Esophagus muscularis mucosa (tissue), 4 donors: ENCODE measurements at regions not wholly inside any gene's neighbourhood (a gene's known extent, or its start where the extent isn't known, plus 50 kb on each side); places are given as distances from the start of the nearest gene placed in this dataset.

ENCODE experiments used
- EP300 ChIP-seq: sonication (generic); formaldehyde crosslinking; IDR thresholded peaks from one replicate; pipeline ENCODE4 v1.6.1; 2017; ENCODE audit warnings: antibody characterized with exemption
- POLR2A ChIP-seq: fragments of 450-650 bp; IDR thresholded peaks from one replicate; pipeline ENCODE4 v1.6.1; 2017; ENCODE audit warnings: antibody characterized with exemption, moderate library complexity, mild to moderate bottlenecking, low read depth
- POLR2AphosphoS5 ChIP-seq, 2 donors: sonication (generic); formaldehyde crosslinking; IDR thresholded peaks; one replicate each; pipeline ENCODE4 v1.6.1; 2017; ENCODE audit warnings: antibody characterized with exemption in 2 of 2
- TF ChIP-seq, protein P1 (sequence below), 3 experiments: fragments of 200-600 bp in 2 of 3; fragments of 450-650 bp in 1 of 3; sonication (generic) in 2 of 3; IDR thresholded peaks; one replicate each; pipeline ENCODE4 v1.5.1; 2017 to 2019; ENCODE audit warnings: antibody characterized with exemption in 3 of 3, mild to moderate bottlenecking in 2 of 3, moderate library complexity in 1 of 3

DNA sequence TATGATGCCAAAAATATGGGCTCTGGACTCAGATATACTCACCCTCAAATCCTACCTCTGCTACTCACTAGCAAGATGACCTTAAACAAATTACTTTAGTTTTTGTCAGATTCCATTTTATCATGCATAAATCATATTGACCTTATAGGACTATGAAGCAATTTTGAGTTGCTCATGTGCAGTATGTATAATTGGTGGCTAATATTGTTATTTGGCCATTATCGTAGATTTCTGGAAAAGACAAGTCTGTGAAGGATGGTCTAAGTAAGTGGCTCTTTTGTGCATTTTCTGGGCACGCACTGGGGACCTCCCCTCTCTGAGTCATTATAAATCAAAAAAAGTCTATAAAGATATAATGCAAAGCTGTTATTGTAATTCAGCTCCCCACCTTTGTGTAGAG, 393.0 kb downstream of the FGF10 start:
- TF ChIP-seq, protein P1, sequence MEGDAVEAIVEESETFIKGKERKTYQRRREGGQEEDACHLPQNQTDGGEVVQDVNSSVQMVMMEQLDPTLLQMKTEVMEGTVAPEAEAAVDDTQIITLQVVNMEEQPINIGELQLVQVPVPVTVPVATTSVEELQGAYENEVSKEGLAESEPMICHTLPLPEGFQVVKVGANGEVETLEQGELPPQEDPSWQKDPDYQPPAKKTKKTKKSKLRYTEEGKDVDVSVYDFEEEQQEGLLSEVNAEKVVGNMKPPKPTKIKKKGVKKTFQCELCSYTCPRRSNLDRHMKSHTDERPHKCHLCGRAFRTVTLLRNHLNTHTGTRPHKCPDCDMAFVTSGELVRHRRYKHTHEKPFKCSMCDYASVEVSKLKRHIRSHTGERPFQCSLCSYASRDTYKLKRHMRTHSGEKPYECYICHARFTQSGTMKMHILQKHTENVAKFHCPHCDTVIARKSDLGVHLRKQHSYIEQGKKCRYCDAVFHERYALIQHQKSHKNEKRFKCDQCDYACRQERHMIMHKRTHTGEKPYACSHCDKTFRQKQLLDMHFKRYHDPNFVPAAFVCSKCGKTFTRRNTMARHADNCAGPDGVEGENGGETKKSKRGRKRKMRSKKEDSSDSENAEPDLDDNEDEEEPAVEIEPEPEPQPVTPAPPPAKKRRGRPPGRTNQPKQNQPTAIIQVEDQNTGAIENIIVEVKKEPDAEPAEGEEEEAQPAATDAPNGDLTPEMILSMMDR (IDR thresholded peaks at IDR 0.05) = no peak
- TF ChIP-seq POLR2A (no peak), POLR2AphosphoS5 (IDR thresholded peaks at IDR 0.05) (no peak), EP300 (no peak)
